HG03571 (cell line): ENCODE measurements at regions not wholly inside any gene's neighbourhood (a gene's known extent, or its start where the extent isn't known, plus 50 kb on each side); places are given as distances from the start of the nearest gene placed in this dataset.
"Not testable (repeated sequence)": the region's sequence is repeated elsewhere in the genome, so short reads cannot be mapped to it uniquely, and the experiment has no call there.

Experiments used
- ATAC-seq: cut with Tn5 transposase; IDR thresholded peaks from one replicate; pipeline ENCODE4 v1.9.1; 2021; ENCODE audit not compliant: unreplicated experiment

DNA sequence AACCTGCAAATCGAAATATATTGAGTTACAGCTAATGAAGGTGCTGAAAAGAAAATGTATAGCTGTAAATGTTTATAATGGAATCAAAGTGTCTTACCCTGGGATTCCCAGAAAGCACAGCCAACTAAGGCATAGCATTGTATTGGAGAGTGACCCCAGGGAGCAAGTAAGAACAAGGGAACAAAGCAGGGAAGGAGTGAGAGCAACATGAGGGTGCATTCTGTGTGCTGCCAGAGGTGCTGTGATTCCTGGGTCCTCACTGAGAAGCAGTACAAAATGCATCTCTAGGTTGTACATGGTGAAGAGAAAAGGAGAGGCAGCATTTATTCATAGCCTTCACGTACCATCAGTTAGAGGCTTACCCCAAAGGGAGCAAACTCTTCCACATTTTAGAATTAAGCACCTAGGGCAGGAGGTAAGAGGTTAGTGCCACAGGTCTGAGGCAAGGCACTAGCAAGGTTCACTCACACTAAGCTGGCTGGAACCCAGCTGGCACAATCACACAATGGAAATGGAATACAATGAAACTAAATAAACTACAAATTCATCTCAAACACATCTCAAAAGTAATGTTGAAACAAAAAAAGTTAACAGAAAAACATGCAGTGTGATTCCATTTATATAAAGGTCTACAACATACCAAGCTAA, 151.5 kb upstream of the C2CD4B start:
- no peak for ATAC-seq

GRCh38 chr15:62320259-62320658, 155.2 kb upstream of the C2CD4B start:
- no peak for ATAC-seq

DNA sequence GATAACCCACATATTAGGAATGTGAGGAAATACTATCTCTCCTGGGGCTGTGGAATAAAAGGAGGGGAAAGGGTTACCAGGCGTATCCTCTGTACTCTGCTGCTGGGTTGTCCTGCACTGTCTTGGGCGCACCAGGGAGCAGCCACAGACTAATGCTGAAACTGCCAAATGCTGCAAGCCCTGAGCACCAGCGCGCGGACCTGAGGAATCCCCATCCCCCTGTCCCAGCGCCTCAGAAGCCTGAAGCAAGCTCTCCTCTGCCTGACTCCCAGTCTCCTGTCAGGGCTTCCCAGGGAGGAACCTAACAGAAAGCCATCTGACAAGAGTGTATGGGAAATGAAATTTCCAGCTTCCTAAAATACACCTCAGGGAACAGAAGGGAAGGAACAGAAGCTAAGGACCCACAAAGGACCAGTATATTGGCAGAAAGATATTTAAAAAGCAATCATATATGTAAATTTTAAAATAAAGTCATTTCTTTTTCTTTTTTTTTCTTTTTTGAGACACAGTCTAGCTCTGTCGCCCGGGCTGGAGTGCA, 158.3 kb upstream of the C2CD4B start:
- no peak for ATAC-seq

- no peak for ATAC-seq
These were observed 159.3 kb upstream of the C2CD4B start for GRCh38 chr15:62324382-62324781.

DNA sequence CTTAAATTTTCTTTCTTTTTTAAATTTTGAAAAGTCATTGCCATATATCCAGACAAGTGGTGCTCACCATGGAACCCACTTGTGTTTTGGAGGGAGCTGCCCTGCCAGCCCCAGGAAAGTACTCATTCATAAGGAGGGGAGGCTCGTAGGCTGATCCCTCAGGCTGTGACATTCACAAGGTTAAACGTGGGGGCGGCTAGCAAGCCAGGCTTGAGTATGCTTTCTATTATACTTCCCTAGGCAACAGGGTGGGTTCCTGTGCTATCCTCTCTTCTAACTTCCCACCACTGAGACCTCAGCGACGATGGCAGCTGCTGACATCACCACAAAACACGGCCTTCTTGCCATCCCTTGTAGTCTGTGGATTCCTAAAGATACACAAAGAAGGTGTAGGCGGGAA, 160.5 kb upstream of the C2CD4B start:
- ATAC-seq, result no peak

GRCh38 chr15:62326460-62327011, 161.5 kb upstream of the C2CD4B start:
- no peak for ATAC-seq

GRCh38 chr15:62327406-62327805, 162.3 kb upstream of the C2CD4B start:
- no peak for ATAC-seq

DNA sequence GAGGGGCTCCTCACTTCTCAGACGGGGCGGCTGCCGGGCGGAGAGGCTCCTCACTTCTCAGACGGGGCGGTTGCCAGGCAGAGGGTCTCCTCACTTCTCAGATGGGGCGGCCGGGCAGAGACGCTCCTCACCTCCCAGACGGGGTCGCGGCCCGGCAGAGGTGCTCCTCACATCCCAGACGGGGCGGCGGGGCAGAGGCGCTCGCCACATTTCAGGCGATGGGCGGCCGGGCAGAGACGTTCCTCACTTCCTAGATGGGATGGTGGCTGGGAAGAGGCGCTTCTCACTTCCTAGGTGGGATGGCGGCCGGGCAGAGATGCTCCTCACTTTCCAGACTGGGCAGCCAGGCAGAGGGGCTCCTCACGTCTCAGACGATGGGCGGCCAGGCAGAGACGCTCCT, 167.4 kb upstream of the C2CD4B start:
- ATAC-seq, result not testable (repeated sequence)

- ATAC-seq, result no peak
These were observed 169.5 kb upstream of the C2CD4B start for GRCh38 chr15:62334536-62334935.

DNA sequence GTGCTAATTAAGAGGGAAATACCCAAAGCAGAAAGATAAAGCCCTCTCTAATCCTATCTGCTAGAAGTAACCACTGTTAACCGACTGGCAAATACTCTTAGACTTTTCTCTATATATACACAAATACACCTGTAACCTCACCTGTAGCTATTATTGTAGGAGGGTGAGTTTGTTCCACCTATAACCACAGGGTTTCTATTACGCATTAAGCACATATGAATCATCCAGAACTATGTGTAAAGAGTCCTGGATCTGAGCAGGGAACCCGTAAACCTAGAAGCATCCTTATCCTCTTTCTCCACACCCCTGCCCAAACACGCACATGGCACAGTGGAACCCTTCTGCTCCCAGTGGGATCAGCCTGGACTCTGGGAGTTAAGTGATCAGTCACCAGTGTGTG, 172.8 kb upstream of the C2CD4B start:
- ATAC-seq, result no peak

GRCh38 chr15:62338497-62338896, 173.4 kb upstream of the C2CD4B start:
- no peak for ATAC-seq

GRCh38 chr15:62342959-62343358, 177.9 kb upstream of the C2CD4B start:
- no peak for ATAC-seq

GRCh38 chr15:62343397-62343796, 178.3 kb upstream of the C2CD4B start:
- no peak for ATAC-seq

- ATAC-seq, result no peak
These were observed 179.9 kb upstream of the C2CD4B start for GRCh38 chr15:62344806-62345539.

DNA sequence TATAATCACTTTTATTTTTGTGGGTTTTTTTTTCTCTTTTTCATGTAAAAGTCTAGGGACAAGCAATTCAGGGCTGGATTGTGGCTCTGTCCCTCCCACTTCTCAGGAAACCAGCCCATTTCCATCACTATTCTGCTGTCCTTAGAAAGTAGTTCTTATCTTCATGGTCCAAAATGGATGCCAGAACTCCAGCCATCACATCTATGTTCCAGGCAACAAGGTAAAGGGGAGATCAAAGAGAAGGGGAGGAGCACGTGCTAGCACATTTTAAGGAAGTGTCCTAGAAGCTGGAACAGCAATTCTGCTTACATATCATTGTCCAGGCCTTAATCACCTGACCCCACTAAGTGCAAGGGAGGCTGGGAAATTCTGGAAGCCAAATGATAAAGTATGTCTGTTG, 181.1 kb upstream of the C2CD4B start:
- ATAC-seq, result no peak

DNA sequence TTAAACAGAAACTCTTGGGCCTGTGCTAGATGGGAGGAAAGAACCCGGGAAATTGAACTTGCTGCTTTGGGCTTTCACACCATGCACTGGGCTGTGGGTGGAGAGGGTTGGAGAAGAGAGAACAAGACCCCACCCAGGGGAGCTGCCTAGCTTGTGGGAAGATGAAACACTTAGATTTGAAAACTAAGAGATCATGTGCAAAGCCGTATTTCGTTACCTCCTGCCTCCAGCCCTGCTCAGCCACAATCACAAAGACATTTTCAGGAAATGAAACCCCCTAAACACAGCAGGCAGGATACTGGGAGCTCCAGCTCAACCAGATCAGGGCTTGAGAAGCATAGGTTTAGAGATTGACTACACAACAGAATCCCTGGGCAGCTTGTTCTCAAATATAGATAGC, 183.0 kb upstream of the C2CD4B start:
- no peak for ATAC-seq

DNA sequence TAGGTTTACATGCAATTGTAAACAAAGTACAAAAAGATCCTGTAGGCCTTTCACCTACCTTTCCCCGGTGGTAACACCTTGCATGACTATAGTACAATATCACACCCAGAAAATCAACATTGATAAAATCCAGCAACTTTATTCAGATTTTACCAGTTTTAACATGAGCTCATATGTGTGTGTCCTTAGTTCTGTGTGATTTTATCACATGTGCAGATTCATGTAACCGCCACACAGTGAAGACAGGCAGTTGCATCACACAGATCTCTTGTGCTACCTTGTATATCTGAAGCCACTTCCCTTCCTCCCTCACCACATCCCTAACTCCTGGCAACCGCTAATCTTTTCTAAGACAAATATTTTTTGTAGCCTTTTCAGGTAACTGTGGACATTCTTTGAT, 183.5 kb upstream of the C2CD4B start:
- no peak for ATAC-seq

DNA sequence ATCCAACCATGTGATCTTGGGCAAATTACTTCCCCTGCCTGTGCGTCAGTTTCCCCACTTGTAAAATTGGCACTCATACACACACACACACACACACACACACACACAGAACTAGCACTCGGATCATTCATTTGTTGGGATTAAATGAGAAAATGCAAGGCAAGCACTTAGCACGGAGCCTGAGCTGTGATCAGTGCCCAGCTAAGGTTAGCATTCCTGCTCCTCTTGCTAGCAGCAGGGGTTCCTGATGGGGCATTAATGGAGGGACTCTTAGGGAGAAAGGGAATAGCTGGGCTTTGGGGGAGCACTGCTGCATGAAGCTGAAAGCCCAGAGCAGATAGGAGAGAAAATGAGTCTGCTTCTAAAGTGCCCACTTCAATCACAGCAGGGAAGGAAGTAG, 187.7 kb upstream of the C2CD4B start:
- no peak for ATAC-seq

DNA sequence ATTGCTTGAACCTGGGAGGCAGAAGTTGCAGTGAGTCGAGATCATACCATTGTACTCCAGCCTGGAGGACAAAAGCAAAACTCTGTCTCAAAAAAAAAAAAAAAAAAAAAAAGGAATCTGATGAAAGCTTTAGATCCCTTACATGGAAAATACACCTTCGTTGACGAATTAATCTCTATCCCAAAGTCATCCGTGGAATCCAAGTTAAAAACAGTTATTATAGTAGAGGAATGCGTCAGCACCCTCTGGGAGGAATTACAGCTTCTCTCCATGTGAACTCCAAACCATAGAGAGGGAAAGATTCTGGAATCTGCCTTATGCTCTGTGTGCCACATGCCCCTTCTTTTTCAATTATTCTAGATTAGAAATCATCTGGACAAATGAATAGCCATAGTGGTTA, 192.3 kb upstream of the C2CD4B start:
- no peak for ATAC-seq

- ATAC-seq, result no peak
These were observed 194.3 kb upstream of the C2CD4B start for GRCh38 chr15:62359416-62359815.

DNA sequence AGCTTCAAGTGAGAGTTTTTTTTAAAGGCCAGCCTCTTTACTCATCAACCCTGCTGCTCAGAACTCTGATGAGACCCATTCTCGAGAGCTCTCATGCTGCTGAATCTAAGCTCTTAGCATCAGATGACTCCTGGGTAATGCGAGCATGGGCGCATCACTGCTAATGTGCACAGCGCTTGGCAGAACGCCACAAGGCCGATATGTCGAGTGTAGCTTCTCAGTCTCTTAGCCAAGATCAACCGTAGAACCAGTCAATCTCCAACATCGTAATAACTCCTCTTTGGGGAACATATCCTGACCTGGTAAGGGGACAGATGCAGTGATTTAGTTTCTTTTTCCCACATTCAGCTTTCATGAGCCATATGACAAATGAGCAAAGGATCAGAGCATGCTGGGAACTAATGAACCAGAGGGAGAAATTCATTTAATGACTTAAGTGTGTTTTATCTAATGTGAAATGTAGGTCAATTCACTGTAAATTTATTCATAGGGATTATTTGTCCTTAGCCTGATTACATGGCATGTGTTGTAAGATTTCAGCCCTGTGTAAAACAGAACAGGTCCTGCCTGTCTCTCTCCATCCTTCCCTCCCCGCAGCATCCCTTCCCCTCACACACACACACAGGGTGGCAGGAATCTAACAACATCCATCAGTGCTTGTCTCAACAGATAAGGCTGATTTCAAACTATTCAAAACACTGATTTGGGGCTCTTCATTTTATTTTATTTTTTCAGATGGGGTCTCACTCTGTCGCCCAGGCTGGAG, 195.4 kb upstream of the C2CD4B start:
- no peak for ATAC-seq

DNA sequence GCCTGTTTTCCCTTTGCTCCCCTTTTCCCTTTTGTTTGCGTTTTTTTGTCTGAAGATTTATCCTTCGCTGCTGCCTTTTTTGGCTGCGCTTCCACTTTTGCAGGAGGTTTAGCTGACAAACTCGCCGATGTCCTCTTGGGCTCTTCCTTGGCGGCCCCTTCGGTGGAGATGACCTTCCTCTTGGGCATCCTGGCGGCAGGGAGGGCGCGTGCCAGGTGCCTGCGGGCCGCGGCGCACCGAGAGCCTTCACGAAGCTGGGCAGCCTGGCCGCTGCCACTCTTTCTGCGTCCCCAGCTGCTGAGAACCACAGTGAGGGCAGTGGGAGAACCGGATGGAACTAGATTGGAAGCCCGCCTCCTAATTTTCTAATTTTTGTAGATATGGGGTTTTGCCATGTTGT, 197.1 kb upstream of the C2CD4B start:
- no peak for ATAC-seq
